Bronchial epithelial cell (primary cell): ENCODE measurements at regions not wholly inside any gene's neighbourhood (a gene's known extent, or its start where the extent isn't known, plus 50 kb on each side); places are given as distances from the start of the nearest gene placed in this dataset.

Experiments used
- DNase-seq: peaks from one replicate; pipeline ENCODE4 v3.0.0-alpha.2; 2010; ENCODE audit warnings: low read depth
- FAIRE-seq: peaks from 2 replicates; lab custom pipeline; 2011; peaks lifted over from hg19 to GRCh38; lab: Jason Lieb, UNC
- H3K27me3 ChIP-seq: 2 replicates; pipeline ENCODE4 v1.5.1; 2011; ENCODE audit warnings: low read length; ENCODE audit not compliant: control insufficient read depth, insufficient read depth
- H3K36me3 ChIP-seq: 2 replicates; pipeline ENCODE4 v1.5.1; 2011; ENCODE audit warnings: low read length; ENCODE audit not compliant: control insufficient read depth, insufficient read depth
- H3K4me3 ChIP-seq: 2 replicates; pipeline ENCODE4 v1.5.1; 2011; ENCODE audit warnings: mild to moderate bottlenecking, low read depth, low read length, control low read depth
- CTCF ChIP-seq: IDR thresholded peaks from 2 replicates; pipeline ENCODE4 v1.5.1; 2011; ENCODE audit warnings: mild to moderate bottlenecking, moderate library complexity, low read length, control low read depth, inconsistent platforms; ENCODE audit not compliant: insufficient read depth, severe bottlenecking

- H3K4me3 ChIP-seq = no peak overlapping the region
- no peaks in the 10 kb centered on the region for H3K27me3 ChIP-seq
- no peak for FAIRE-seq
- DNase-seq = no peak
- no peak for TF ChIP-seq CTCF
- no peaks in the 10 kb centered on the region for H3K36me3 ChIP-seq
Measured at GRCh38 chr2:18265614-18266586, 294.6 kb downstream of the RDH14 start.

- DNase-seq = no peak
- FAIRE-seq = no peak
- Histone ChIP-seq H3K36me3 (no peaks in the 10 kb centered on the region), H3K27me3 (no peaks in the 10 kb centered on the region), H3K4me3 (no peak overlapping the region)
- TF ChIP-seq CTCF = no peak
Measured at GRCh38 chr2:18262601-18263000, 297.9 kb downstream of the RDH14 start.

GRCh38 chr2:18253686-18254197 lies 306.7 kb downstream of the RDH14 start:
- no peak overlapping the region for H3K4me3 ChIP-seq
- FAIRE-seq (no peak), DNase-seq (no peak)
- H3K27me3 ChIP-seq = no peaks in the 10 kb centered on the region
- TF ChIP-seq CTCF = no peak
- H3K36me3 ChIP-seq = no peaks in the 10 kb centered on the region

GRCh38 chr2:18251486-18251885 lies 309.0 kb downstream of the RDH14 start:
- TF ChIP-seq CTCF = no peak
- no peak for FAIRE-seq
- Histone ChIP-seq H3K36me3 (no peaks in the 10 kb centered on the region), H3K4me3 (no peak overlapping the region), H3K27me3 (no peaks in the 10 kb centered on the region)
- DNase-seq = no peak

- no peak overlapping the region for H3K4me3 ChIP-seq
- no peak for TF ChIP-seq CTCF
- FAIRE-seq = no peak
- peak; percentile 81 for DNase-seq
- H3K36me3 ChIP-seq = no peaks in the 10 kb centered on the region
- no peaks in the 10 kb centered on the region for H3K27me3 ChIP-seq
Measured at GRCh38 chr2:18247282-18248110, 313.0 kb downstream of the RDH14 start.
